Progenitor cell of endocrine pancreas (in vitro differentiated cells): ENCODE measurements at regions not wholly inside any gene's neighbourhood (a gene's known extent, or its start where the extent isn't known, plus 50 kb on each side); places are given as distances from the start of the nearest gene placed in this dataset.

Experiments used
- DNase-seq: peaks from one replicate; pipeline ENCODE4 v3.0.0; 2021; ENCODE audit warnings: low spot score; ENCODE audit not compliant: unreplicated experiment
- H3K27ac Mint-ChIP-seq: 2 replicates; pipeline ENCODE4 v1.8.0; 2021; ENCODE audit warnings: mild to moderate bottlenecking, moderate library complexity, mixed read lengths
- H3K27me3 Mint-ChIP-seq: 2 replicates; pipeline ENCODE4 v1.8.0; 2021; ENCODE audit warnings: mixed read lengths
- H3K36me3 Mint-ChIP-seq: 2 replicates; pipeline ENCODE4 v1.8.0; 2022; ENCODE audit warnings: mixed read lengths; ENCODE audit not compliant: insufficient read depth
- H3K4me1 Mint-ChIP-seq: 2 replicates; pipeline ENCODE4 v1.8.0; 2021; ENCODE audit warnings: low read depth, mixed read lengths
- H3K4me3 Mint-ChIP-seq: 2 replicates; pipeline ENCODE4 v1.8.0; 2021; ENCODE audit warnings: low read depth, mild to moderate bottlenecking, moderate library complexity, mixed read lengths
- H3K9me3 Mint-ChIP-seq: 2 replicates; pipeline ENCODE4 v1.8.0; 2021; ENCODE audit warnings: low read depth, mixed read lengths
- TF ChIP-seq, protein P1 (sequence below): fragments of 200-600 bp; sonication (generic); IDR thresholded peaks from one replicate; pipeline ENCODE4 v1.5.0; 2021; ENCODE audit warnings: antibody characterized with exemption, mild to moderate bottlenecking; ENCODE audit not compliant: unreplicated experiment

DNA sequence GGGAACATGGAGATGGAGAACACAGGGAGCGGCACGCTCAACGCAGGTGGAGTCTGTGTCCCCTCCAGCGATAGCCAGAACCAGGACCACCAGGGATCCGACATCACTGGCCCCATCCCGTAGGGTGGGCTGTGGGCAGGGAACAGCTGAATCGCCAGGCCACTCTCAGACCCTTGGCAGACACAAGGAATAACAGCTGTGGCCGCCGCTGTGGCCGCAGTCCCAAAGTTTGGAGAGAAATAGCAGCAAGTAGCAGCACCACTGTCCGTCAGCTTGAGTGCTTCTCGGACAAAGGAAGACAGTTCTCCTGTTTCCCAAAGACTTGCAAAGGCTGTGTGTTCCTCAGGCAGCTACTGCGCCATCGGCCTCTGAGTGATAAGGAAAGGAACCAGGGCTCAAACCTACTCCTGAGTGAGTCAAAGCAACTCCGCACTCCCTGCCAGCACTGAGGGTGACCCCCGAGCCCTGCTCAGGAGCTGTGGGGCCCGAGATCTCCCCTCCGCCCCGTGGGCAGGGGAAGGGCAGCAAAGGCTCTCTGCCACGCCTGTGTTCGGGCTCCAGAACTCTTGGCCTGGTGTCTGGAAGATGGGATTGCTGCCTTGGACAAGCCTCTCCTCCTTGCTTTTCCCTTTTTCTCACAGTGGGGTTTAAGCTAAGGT, 82.3 kb upstream of the FAM20C start:
- Mint-ChIP-seq H3K4me3 (no peak overlapping the region), H3K27me3 (peaks cover 10% of the 10 kb centered on the region), H3K36me3 (no peaks in the 10 kb centered on the region), H3K9me3 (peaks cover 27% of the 10 kb centered on the region), H3K27ac (no peak overlapping the region), H3K4me1 (no peaks in the 10 kb centered on the region)
- TF ChIP-seq, protein P1, sequence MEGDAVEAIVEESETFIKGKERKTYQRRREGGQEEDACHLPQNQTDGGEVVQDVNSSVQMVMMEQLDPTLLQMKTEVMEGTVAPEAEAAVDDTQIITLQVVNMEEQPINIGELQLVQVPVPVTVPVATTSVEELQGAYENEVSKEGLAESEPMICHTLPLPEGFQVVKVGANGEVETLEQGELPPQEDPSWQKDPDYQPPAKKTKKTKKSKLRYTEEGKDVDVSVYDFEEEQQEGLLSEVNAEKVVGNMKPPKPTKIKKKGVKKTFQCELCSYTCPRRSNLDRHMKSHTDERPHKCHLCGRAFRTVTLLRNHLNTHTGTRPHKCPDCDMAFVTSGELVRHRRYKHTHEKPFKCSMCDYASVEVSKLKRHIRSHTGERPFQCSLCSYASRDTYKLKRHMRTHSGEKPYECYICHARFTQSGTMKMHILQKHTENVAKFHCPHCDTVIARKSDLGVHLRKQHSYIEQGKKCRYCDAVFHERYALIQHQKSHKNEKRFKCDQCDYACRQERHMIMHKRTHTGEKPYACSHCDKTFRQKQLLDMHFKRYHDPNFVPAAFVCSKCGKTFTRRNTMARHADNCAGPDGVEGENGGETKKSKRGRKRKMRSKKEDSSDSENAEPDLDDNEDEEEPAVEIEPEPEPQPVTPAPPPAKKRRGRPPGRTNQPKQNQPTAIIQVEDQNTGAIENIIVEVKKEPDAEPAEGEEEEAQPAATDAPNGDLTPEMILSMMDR = no peak
- DNase-seq = no peak

DNA sequence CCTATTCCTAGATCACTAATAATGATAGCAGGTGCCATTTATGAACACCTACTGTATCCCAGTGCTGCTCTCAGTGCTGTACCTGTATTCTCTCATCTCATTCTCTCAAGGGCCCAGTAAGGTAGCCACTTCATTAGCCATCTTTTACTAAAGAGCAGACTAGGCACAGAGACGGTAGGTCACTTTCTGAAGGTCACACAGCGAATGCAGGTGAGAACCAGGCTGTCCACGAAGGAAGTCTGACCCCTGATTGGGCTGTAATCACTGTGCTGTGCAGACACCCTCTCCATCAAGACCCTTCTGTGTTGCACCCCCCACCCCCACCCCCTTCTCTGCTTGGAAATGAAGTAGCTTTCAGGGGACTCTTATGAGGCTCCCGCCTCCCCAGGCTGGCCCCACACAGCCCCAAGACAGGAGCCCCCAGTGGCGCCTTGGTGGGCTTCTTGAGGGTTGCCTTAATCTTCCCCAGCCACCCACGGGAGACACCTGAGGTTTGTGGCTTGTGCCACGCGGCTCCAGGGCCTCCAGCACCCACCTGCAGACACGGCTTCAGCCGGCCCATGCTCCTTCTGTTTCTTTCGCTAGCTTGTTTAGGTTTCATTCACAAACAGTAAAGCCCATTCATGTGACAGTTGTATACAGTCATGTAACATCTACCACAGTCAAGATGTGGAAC, 81.7 kb upstream of the FAM20C start:
- Mint-ChIP-seq H3K27me3 (peaks cover 12% of the 10 kb centered on the region), H3K9me3 (peaks cover 27% of the 10 kb centered on the region), H3K27ac (no peak overlapping the region), H3K4me1 (no peaks in the 10 kb centered on the region), H3K4me3 (no peak overlapping the region), H3K36me3 (no peaks in the 10 kb centered on the region)
- no peak for DNase-seq
- TF ChIP-seq, protein P1 = no peak

DNA sequence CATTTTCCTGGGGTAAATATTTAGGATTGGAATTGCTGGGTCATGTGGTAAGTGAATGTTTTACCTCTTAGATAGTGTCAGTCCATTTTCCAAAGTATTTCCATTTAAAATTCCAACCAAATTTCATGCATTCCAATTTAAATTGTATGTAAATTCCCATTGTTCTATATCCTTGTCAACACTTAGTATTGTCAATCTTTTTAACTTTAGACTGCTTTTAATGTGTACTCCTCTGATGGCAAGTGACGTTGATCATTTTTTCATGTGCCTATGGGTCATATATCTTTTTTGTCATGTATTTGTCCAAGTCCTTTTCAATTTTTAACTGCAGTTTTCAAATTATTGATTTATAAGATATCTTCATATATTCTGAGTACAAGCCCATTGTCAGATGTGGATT, 80.8 kb upstream of the FAM20C start:
- Mint-ChIP-seq H3K36me3 (no peaks in the 10 kb centered on the region), H3K27me3 (peaks cover 12% of the 10 kb centered on the region), H3K4me3 (no peak overlapping the region), H3K4me1 (no peaks in the 10 kb centered on the region), H3K27ac (no peak overlapping the region), H3K9me3 (peaks cover 27% of the 10 kb centered on the region)
- TF ChIP-seq, protein P1 = no peak
- DNase-seq = no peak

DNA sequence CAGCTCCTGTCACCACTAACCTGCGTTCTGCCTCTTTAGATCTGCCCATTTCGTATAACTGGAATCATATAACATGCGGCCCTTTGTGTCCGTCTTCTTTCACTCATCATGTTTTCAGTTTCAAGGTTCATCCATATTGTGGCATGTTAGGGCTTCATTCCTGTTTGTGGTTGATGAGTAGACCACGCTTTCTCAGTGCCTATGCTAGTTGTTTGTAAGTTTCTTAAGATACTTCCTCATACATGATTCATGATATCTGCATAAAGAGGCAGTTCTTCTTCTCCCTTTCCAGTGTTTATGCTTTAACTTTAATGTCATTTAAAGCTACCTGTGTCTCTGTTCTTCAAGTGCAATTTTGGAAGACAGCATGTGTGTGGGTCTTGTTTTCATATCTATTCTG, 79.5 kb upstream of the FAM20C start:
- Mint-ChIP-seq H3K4me3 (no peak overlapping the region), H3K27ac (no peak overlapping the region), H3K4me1 (no peaks in the 10 kb centered on the region), H3K27me3 (peaks cover 12% of the 10 kb centered on the region), H3K9me3 (peaks cover 27% of the 10 kb centered on the region), H3K36me3 (no peaks in the 10 kb centered on the region)
- DNase-seq = no peak
- TF ChIP-seq, protein P1 = no peak

DNA sequence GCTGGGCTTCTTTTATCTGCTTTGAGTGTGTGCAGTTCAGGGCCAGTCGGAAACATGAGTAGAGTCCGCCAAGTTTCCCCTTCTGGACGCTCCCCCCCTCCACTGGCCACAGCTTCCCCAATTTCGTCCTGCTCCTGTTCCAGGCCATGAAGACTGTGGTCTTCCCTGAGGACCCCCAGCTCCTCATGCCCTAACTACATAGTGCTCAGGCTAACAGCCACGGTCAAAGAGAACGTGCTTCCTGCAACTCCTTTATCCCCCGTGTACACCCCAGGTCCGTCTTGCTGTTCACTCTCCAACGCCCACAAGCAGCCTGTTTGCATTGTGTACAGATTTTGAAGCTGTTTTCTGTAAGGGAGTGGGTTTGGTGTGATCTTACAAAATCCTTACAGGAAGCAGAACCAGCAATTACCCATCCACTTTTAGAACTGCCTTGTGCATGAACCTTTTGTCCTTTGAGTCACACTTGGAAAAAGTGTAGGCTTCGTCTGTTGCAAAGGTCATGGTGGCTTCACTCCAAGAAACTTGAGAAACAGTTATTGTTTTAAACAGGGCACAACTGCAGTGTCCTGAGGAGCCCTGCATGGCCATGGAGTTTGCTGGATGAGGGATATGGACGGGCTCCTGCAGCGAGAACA, 77.0 kb upstream of the FAM20C start:
- DNase-seq = no peak
- peaks cover 21% of the 10 kb centered on the region for H3K27me3 Mint-ChIP-seq
- no peak overlapping the region for H3K27ac Mint-ChIP-seq
- no peaks in the 10 kb centered on the region for H3K36me3 Mint-ChIP-seq
- peaks cover 4% of the 10 kb centered on the region for H3K4me1 Mint-ChIP-seq
- no peak overlapping the region for H3K4me3 Mint-ChIP-seq
- peaks cover 27% of the 10 kb centered on the region for H3K9me3 Mint-ChIP-seq
- TF ChIP-seq, protein P1 = no peak
